ENCODE measurements at regions not wholly inside any gene's neighbourhood (a gene's known extent, or its start where the extent isn't known, plus 50 kb on each side); places are given as distances from the start of the nearest gene placed in this dataset.
"Not testable (repeated sequence)": the region's sequence is repeated elsewhere in the genome, so short reads cannot be mapped to it uniquely, and the experiment has no call there.

DNA sequence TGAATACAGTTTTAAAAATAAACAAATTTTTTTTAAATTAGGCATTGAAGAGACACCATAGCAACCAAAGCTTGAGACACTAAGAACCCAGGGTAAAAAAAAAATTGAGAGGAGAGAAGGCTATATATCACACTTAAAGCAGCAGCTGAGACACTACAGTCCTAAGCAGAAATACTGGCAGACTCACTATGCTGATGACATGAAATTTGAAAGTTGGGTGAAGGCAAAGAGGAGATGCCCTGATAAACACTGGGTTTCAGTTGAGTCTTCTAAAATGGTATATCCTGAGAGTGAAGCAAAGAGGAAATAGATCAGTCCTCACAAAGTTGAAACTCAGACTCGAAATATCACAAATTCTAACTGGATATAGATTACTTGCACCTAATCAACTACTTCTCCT lies 419.9 kb upstream of the CDH9 start:
- H3K27me3 Mint-ChIP-seq (ENCODE audit: low read depth): peaks cover 8% of the 10 kb centered on the region
- no peak for DNase-seq (ENCODE audit: low spot score)
- no peaks in the 10 kb centered on the region for H3K36me3 Mint-ChIP-seq (ENCODE audit: low read depth)
- H3K9me3 Mint-ChIP-seq (ENCODE audit: low read depth): no peaks in the 10 kb centered on the region
- no peak overlapping the region for H3K27ac Mint-ChIP-seq (ENCODE audit: unreplicated experiment)
- no peaks in the 10 kb centered on the region for H3K4me1 Mint-ChIP-seq (ENCODE audit: low read depth)
- TF ChIP-seq, protein P1, sequence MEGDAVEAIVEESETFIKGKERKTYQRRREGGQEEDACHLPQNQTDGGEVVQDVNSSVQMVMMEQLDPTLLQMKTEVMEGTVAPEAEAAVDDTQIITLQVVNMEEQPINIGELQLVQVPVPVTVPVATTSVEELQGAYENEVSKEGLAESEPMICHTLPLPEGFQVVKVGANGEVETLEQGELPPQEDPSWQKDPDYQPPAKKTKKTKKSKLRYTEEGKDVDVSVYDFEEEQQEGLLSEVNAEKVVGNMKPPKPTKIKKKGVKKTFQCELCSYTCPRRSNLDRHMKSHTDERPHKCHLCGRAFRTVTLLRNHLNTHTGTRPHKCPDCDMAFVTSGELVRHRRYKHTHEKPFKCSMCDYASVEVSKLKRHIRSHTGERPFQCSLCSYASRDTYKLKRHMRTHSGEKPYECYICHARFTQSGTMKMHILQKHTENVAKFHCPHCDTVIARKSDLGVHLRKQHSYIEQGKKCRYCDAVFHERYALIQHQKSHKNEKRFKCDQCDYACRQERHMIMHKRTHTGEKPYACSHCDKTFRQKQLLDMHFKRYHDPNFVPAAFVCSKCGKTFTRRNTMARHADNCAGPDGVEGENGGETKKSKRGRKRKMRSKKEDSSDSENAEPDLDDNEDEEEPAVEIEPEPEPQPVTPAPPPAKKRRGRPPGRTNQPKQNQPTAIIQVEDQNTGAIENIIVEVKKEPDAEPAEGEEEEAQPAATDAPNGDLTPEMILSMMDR (IDR thresholded peaks at IDR 0.05): no peak
- H3K4me3 Mint-ChIP-seq (ENCODE audit: unreplicated experiment): no peak overlapping the region

DNA sequence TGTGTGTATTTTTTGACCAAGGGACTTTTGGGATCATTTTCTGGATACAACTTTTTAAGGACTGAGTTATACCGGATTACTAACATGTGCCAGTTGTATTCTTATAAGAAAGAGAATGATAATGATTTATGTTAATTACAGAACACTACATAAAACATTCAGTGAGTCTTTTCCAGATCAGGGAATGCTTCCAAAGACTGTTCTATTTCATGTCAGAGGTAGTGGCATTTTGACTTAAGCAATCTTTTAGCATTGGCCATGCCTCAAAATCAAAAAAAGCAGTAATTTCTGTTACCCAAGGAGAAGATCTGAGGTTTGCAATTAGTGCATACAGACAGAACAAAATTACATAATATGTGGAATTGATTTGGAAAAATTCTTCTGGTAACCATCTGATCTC lies 413.0 kb upstream of the CDH9 start:
- H3K4me1 Mint-ChIP-seq (ENCODE audit: low read depth): no peaks in the 10 kb centered on the region
- TF ChIP-seq, protein P1 (IDR thresholded peaks at IDR 0.05): no peak
- H3K27me3 Mint-ChIP-seq (ENCODE audit: low read depth): peaks cover 2% of the 10 kb centered on the region
- H3K9me3 Mint-ChIP-seq (ENCODE audit: low read depth): no peaks in the 10 kb centered on the region
- no peak overlapping the region for H3K27ac Mint-ChIP-seq (ENCODE audit: unreplicated experiment)
- no peak for DNase-seq (ENCODE audit: low spot score)
- H3K36me3 Mint-ChIP-seq (ENCODE audit: low read depth): no peaks in the 10 kb centered on the region
- no peak overlapping the region for H3K4me3 Mint-ChIP-seq (ENCODE audit: unreplicated experiment)

DNA sequence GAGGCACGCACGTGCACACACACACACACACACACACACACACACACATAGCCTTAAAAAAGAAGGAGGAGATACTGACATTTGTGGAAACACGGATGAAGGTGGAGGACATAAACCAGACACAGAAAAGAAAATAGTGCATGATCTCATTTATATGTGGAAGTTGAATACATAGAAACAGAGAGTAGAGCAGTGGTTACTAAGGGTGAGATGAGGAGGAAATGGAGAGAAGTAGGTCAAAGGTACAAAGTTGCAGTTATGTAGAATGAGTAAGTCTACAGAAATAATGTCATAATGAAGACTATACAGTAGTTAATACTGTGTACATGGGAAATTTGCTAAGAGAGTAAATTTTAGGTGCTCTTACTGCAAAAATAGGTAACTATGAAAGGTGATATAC lies 412.2 kb upstream of the CDH9 start:
- H3K9me3 Mint-ChIP-seq (ENCODE audit: low read depth): no peaks in the 10 kb centered on the region
- TF ChIP-seq, protein P1 (IDR thresholded peaks at IDR 0.05): no peak
- no peak overlapping the region for H3K27ac Mint-ChIP-seq (ENCODE audit: unreplicated experiment)
- H3K4me1 Mint-ChIP-seq (ENCODE audit: low read depth): no peaks in the 10 kb centered on the region
- H3K27me3 Mint-ChIP-seq (ENCODE audit: low read depth): peaks cover 2% of the 10 kb centered on the region
- H3K4me3 Mint-ChIP-seq (ENCODE audit: unreplicated experiment): no peak overlapping the region
- H3K36me3 Mint-ChIP-seq (ENCODE audit: low read depth): no peaks in the 10 kb centered on the region
- DNase-seq (ENCODE audit: low spot score): no peak

DNA sequence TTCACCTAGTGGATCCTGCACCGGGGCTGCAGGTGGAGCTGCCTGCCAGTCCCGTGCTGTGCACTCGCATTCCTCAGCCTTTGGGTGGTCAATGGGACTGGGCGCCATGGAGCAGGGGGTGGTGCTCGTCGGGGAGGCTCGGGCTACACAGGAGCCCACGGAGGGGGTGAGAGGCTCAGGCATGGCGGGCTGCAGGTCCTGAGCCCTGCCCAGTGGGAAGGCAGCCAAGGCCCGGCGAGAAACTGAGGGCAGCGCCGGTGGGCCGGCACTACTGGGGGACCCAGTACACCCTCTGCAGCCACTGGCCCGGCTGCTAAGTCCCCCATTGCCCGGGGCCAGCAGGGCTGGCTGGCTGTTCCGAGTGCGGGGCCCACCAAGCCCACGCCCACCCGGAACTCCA lies 401.0 kb upstream of the CDH9 start:
- DNase-seq (ENCODE audit: low spot score): peak; percentile 69
- H3K27me3 Mint-ChIP-seq (ENCODE audit: low read depth); H3K9me3 Mint-ChIP-seq (ENCODE audit: low read depth); H3K27ac Mint-ChIP-seq (ENCODE audit: unreplicated experiment); H3K4me1 Mint-ChIP-seq (ENCODE audit: low read depth); H3K4me3 Mint-ChIP-seq (ENCODE audit: unreplicated experiment); H3K36me3 Mint-ChIP-seq (ENCODE audit: low read depth): not testable (repeated sequence)

DNA sequence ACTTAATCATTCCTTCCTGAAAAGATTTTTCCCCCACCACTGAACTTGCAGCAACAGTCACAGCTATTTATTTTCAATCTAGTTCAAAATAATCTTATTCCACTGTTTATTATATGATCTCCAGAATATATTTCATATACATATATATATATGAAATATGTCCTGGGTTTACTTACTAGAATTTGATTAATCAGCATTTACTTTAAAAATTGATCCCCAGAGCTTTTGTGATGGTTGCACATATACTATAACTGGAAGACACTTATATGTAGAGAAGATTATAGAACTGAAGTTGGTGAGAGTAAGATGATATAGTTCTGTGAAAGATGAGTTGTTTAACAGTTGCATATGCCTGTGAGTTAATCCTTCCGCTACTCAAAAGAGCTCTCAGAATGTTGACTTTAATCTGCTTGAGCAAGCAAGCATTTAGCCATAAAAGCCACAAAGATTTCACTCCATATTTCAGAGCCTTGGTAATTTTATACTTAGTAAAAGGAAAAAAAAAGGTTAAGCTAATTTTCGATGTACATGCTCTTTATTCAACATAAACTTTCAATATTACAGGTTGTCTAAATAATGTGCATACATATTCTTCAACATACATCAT lies 399.3 kb upstream of the CDH9 start:
- no peak for DNase-seq (ENCODE audit: low spot score)

DNA sequence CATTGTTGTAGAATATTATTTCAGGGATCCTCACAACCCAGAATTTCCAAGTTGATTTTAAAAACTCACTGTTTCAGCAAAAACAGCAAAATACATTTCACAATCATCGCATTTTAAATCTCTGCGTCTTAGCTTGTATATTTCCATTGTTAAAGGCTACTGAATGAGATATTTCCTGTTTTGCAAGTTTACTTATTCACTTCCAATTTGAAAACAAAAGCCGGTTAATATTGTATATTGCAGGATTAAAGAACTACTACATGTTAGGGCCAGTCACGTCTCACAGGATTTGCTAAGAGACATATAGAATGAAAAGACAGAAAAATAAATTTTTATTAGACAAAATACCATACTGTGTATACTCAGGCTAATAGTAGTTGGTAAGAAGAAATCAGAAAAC lies 395.9 kb upstream of the CDH9 start:
- TF ChIP-seq, protein P1 (IDR thresholded peaks at IDR 0.05): no peak

More for the DNA sequence above, 399.3 kb upstream of the CDH9 start:
- Mint-ChIP-seq H3K4me3 (ENCODE audit: unreplicated experiment) (no peak overlapping the region), H3K27ac (ENCODE audit: unreplicated experiment) (no peak overlapping the region), H3K4me1 (ENCODE audit: low read depth) (no peaks in the 10 kb centered on the region), H3K27me3 (ENCODE audit: low read depth) (peaks cover 3% of the 10 kb centered on the region), H3K36me3 (ENCODE audit: low read depth) (no peaks in the 10 kb centered on the region), H3K9me3 (ENCODE audit: low read depth) (no peaks in the 10 kb centered on the region)
- TF ChIP-seq, protein P1 (IDR thresholded peaks at IDR 0.05): no peak

More for the DNA sequence above, 395.9 kb upstream of the CDH9 start:
- H3K9me3 Mint-ChIP-seq (ENCODE audit: low read depth): no peaks in the 10 kb centered on the region
- H3K27me3 Mint-ChIP-seq (ENCODE audit: low read depth): peaks cover 3% of the 10 kb centered on the region
- no peak overlapping the region for H3K4me3 Mint-ChIP-seq (ENCODE audit: unreplicated experiment)
- DNase-seq (ENCODE audit: low spot score): no peak
- no peaks in the 10 kb centered on the region for H3K4me1 Mint-ChIP-seq (ENCODE audit: low read depth)
- H3K27ac Mint-ChIP-seq (ENCODE audit: unreplicated experiment): no peak overlapping the region
- H3K36me3 Mint-ChIP-seq (ENCODE audit: low read depth): no peaks in the 10 kb centered on the region
